NCI-H1694 treated with DMSO at 0.1 percent for 48 hours (cell line): ENCODE measurements at regions not wholly inside any gene's neighbourhood (a gene's known extent, or its start where the extent isn't known, plus 50 kb on each side); places are given as distances from the start of the nearest gene placed in this dataset.
A peak's percentile ranks its signal among the peaks of the same experiment; 100 is the strongest.

Experiments used
- DNase-seq: peaks from one replicate; lab custom pipeline; 2025; lab: John Stamatoyannopoulos, UW

DNA sequence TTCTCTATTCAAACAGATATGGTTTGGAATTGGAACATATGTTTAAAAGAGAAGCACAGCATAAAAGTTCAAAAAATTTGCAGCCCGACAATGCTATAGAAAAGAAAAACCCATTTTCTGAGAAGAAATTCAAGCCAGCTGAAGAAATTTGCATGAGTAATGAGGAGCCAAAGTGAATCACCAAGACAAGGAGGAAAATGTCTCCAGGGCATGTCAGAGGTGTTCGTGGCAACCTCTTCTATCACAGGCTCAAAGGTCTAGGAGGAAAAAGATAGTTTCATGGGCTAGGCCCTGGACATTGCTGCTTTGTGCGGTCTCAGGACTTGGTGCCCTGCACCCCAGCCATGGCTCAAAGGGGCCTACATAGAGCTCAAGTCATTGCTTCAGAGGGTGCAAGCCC is 134.8 kb upstream of the ADAMTS16 start:
- no peak for DNase-seq

DNA sequence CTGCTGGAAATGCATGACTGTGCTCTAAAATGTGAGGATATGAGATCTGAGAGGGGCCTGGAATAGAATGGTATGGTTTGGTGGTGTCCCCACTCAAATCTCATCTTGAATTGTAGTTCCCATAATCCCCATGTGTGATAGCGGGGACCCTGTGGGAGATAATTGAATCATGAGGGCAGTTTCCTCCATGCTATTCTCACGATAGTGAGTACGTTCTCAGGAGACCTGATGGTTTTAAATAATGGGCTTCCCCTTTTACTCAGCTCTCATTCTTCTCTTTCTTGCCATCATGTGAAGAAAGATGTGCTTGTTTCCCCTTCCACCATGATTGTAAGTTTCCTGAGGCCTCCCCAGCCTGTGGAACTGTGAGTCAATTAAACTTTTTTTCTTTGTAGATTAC is 133.6 kb upstream of the ADAMTS16 start:
- DNase-seq, result no peak

DNA sequence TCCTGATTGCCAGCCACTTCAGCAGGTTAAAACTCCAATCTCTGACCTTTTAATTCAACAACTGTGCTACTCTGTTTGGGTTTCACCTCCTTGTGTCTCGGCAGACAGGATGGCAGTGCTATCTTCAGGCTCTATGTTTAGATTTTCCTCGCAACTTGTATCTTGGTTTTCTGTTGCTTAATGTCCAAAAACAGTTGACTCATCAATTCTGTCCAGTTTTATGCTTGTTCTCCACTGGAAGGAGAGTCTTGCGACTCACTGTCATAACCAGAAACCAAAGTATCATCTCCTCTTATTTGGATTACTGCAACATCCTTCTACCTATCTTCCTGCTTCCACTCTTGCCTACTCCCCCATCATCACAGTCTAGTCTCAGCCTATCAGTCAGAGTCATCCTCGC is 130.9 kb upstream of the ADAMTS16 start:
- DNase-seq, result no peak

DNA sequence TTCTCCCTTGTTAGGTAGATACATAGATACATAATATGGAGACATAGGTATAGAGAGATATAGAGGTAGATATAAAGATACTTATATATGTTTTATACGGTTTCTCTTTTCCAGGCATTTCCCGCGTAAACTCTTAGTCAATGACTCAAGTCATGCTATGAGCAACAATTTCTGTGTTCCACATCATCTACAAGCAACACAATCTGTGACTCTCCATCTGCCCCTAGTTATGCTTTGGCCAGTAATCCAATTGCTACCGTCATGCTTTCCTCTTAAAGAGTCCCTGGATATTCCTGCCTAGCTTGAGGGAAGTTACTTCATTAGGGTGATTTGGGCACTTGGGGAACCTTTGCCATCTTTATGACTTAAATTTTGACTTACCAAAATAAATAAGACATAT is 129.0 kb upstream of the ADAMTS16 start:
- no peak for DNase-seq

DNA sequence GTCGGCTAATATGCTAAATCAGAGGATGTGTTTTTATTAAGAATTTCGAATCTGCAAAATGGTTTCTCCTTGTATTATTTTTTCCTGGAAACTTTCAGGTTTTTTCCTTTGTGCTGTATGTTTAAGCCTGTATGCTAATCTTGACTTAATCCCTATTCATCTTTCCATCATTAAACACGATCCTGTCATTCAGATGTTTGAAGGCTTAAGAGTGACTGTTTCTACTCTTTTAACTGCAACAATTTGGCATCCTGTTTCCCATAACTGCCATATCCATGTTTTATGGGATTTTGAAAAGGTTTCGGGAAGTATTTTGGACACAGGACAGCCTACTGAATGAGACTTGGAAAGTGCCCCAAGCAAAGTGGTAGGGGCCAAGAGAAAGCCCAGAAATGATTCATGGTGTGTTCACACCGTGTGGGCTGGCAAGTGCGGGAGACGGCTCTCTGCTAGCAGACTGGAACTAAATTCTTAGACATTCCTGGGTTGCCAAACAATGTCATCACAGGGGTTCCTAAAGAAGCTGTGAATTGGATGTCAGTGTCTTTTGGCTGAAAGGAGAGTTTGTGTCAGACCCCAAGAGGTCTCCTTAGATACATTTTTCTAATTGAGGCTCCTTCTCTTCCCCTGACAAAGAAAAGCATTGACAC is 125.4 kb upstream of the ADAMTS16 start:
- DNase-seq, result no peak

DNA sequence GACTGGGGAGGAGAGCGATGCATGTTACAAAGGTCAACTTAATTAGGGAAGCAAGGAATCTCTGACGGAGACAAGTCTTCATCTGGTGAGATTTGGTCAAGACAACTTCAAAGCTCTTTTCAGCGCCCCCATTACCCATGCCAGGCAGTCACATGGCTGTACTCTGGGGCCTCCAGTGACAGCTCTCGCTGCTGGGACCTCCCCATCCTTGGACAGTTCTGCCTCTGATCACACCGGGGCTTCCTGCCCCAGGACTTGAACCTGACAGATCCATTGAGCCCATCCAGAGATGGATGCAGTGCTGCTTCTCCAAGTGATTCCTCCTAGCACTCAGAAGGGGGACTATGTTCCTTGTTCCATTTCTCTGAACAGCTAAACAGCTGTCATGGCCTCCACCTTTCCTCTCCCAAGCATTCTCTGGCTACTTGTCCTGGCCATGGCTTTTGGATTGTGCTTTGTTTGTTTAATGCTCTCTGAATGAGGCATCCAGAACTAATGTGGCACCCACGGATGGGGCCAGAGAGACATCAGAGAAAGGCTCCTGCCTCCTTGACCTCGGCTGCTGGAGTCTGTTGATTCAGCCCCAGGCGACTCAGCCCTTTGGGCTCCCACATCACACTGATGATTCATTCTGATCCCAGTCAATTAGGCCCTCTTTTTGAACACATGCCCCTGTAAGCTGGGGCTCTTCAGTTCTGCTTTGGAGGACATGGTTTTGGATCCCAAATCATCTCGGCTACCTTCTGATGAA is 122.1 kb upstream of the ADAMTS16 start:
- DNase-seq, result no peak

DNA sequence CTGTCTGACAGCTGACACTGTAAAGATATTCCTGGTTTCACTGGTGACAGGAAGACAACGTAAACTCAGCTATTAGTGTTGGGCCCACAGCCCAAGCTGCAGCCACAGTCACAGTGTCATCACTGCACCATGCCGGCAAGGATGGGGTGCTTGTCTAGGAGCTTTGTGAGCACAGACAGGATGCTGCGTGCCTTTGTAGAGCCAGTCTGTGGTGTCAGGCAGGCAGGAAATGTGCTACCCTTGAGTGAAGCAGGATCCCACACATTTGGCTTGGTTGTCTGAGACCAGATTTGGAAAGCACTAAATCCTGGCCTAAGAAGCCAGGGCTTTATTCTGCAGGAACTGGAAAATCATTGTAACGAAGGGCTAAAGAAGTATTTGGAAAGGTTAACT is 121.6 kb upstream of the ADAMTS16 start:
- DNase-seq, result no peak

DNA sequence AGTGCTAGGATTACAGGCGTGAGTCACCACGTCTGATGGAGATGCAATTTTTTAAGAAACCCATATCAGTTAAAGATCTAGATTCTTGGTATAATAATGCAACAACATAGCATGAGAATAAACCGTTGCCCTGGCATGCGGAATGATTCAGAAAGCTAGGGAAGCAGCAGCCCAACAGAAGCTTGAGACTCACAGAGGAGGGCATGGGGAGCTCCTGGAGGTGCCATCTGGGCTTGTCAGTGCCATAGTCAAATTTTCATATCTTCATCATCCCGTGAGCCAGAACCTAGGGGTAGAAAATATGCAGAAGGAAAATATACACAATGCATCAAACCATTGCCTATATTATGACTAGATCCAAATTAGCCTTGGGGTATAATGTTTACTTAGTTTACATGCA is 118.7 kb upstream of the ADAMTS16 start:
- DNase-seq, result no peak

DNA sequence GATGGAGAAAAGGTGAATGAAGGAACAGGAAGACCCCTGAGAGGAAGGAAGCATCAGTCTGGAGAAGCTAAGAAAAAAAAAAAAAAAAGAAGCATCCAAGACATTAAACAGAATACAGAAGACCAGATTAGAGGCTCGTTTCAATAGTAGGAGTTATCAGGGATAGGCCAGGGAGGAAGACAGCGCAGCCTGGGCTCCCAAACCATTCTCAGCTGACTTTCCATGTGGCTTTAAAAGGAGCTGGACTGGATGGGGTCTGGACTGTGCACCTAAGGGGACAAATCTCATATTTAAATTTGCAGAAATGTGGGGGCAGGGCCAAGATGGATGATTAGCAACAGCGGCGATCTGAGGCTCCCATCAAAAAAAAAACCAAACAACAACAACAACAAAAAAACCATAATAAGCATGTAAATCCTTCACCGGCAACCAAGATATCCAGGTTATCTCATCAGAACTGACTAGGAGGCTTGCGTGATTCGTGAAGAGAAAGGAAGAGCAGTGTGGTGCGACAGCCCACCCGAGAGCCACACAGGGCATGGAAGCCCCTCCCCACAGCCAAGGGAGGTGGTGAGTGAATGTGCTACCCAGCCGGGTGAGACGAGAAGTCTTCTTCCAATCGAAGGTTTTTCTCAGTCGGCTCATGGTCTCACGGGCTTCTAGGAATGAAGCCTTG is 114.9 kb upstream of the ADAMTS16 start:
- DNase-seq, result no peak

DNA sequence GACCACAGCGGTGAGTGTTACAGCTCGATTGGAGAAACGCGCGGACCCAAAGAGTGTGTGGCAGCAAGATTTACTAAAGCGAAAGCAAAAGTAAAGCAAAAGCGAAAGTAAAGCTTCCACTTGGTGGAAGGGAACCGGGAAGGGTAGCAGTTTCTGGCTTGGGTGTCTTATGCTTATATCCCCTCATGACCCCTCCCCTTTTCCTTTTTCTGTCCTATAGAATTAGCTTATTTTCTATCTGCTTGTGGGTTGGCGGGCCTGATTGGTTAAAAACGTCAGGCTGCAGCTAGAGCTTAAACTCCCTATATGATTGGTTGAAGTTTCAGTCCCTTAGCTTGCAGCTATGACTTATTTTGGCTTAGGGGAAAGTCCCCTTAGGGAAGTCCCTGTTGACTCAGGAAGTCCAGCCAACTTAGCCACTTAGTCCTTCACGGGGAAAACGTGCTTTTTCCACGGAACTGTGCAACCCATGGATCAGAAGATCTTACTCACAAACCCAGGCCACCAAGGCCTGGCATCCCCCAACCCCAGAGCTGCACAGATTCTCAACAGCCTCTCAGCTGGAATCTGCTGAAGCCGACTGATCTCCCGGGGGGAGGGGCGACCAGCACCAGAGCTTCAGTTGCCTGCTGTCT is 114.2 kb upstream of the ADAMTS16 start:
- DNase-seq, result peak; percentile 5

DNA sequence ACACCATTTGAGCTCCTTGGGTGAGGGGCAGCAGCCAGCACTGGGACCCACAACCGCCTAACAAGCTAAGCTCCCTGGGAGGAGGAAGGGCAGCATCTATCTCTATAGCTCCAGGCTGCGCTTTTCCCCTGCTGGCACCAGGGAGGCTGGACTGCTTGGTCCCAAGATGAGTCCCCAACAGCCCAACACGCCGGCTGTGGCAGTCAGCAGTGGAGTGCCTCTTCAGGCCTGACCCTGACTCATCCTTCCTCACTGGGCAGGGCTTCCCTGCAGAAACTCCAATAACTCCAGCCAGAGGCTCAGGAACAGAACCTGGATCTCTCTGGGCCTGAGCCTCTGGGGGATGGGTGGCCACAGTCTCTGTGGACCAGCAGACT is 113.7 kb upstream of the ADAMTS16 start:
- DNase-seq, result no peak

DNA sequence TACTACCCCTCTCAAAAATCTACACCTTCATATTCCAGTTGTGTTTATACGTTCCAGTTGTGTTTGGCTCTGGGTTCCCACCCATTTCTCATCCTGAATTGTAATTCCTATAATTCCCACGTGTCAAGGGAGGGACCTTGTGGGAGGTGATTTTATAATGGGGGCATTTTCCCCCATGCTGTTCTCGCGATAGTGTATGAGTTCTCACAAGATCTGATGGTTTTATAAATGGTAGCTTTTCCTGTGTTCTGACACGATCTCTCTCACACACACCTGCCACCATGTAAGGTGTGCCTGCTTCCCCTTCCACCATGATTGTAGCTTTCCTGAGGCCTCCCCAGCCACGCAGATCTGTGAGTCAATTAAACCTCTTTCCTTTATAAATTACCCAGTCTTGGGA is 108.5 kb upstream of the ADAMTS16 start:
- DNase-seq, result no peak

DNA sequence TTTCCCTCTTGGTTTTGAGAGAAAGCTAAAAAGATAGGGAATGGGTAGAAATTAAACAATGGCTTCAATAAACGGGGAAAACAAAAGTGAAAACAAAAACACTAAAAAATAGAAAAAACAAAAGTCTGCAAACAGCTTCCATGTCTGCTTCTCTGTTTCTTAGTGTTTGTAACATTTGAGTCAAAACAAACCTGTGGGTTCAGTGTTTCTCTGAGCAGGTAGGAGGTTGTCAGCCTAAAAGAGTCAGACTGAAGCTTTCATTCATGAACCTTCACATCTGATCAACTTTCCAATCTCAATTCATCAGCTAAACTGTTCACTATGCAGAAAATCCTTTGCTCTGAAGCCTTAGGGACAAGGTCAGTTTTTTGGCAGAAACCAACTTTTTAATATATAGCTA is 102.5 kb upstream of the ADAMTS16 start:
- no peak for DNase-seq

DNA sequence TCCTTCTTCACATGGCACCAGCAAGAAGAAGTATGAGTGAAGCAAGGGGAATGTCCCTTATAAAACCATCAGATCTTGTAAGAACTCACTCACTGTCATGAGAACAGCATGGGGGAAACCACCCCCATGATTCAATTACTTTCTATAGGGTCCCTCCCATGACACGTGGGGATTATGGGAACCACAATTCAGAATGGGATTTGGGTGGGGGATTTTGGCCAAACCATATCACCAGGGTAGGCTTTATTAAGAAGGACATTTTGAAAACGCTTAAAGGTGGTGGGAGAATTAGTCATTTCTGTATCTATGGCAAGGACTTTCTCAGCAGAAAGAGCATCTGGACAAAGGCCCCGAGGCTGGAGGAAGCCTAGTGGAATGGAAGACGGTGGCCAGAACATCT is 100.2 kb upstream of the ADAMTS16 start:
- no peak for DNase-seq

DNA sequence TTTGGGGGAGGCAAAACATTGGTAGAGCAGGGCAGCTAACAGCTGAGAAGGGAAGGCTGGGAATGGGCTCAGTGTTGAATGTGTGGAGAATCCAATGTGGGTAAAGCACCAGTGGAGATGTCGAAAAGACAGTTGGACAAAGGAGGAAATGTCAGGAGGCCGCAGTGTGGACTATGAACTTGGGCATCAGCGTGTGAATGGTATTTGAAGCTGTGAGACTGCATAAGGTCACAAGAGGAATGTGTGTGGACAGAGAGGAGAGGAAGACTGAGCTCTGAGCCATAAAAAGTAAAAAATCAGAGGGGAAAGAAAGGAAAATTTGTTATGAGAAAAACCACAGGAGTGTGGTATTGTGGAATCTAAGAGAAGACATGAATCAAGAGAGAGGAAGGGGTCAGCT is 99.4 kb upstream of the ADAMTS16 start:
- no peak for DNase-seq

DNA sequence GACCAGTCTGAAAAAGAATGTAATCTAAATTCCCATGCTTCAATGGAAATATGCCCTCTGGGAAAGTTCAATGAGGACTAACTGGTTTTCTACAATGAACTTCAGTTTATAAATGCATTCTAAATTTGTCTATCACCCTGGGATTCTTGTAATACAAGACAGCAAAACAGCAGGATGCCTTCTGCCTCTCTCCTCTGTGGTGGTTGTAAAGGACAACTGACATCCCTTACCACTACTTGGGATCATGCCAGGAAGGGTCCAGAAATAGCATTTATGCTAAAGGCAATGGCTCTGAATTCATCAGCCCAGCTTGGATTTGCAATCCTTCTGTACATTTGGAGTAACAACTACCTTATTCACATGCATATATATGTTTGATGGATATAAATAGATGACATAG is 97.3 kb upstream of the ADAMTS16 start:
- no peak for DNase-seq

DNA sequence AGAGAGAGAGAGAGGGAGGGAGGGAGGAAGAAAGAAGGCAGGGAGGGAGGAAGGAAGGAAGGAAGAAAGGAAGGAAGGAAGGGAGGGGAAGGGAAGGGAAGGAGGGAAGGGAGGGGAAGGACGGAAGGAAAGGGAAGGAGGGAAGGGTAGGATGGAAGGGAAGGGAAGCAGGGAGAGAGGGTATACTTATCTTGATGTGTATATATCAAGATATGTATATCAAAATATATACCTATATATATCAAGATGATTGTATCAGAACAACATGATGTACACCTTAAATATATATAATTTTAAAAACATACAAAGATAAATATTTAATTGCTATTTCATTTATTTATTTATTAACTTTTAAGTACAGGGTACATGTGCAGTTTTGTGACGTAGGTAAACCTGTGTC is 96.8 kb upstream of the ADAMTS16 start:
- no peak for DNase-seq

DNA sequence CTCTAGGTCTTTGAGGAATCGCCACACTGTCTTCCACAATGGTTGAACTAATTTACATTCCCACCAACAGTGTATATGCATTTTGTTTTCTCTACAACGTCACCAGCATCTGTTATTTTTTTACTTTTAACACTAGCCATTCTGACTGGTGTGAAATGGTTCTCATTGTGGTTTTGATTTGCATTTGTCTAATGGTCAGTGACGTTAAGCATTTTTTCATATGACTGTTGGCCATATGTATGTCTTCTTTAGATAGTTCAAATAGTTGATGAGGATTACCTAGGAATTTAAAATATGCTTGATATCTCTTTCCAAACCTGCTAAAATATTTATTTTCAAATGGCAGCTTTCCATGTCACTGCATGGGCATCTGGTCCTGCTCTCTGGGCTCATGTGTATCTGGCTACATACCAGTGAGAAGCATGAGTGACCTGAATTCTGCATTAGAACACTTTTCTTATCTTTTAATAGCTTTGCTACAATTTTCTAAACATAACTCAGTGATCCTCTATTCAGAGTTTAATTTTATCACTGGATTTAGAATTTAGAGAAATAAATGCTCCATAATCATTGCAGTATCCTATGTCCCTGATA is 95.8 kb upstream of the ADAMTS16 start:
- no peak for DNase-seq

DNA sequence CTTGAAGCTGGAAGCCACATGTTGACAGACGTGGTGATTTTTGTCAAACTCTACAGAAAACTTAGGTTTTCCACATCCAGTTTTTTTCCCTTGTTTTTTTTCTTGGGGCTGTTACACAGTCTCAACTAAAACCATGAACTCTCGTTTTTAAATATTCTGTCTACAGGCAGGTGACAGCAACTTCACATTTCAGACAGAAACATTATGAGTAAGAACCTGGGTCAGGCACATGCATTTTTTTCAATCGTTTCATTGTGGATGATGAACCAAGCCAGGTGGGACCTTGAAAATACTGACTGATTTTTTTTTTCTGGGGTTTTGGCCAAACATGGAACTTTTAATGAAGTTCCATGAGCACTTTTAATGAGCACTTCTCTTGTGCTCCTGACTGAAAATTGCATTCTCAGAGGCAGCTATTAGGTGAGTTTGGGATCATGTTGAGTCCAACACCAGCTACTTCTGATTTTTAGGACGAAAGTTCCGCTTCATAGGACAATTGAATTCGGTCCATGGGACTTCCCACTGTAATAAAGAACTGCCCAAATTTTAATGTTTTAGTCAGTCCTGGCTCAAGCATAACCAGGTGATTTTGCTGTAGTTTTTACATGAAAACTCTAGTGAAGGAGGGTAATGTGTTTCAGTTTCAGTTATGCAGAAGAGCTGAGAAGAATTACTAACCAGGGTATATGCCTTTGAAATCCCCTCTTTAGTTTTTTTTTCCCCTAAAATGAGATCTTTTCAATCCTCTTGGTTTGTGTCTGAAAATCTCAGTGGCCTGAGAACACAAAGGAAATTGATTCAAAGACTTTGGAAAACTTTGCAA is 93.2 kb upstream of the ADAMTS16 start:
- DNase-seq, result no peak

DNA sequence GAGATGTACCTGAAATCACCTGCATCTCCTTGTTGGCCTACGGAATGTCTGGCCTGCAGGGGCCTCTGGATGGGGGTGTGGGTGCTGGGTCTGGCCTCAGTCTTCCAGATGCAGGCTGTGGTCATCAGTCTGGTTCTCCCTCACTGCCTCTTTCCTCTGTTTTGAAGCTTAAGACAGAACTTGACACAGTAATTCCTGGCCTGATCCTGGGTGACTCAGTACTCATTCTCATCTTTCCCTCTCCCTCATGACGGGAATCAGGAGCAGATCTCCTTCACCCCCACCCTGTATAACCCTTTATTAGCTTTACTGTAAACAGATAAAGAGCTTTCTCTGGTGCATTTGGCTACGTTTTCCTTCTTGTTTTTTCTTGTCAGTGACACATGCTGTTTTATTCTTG is 89.3 kb upstream of the ADAMTS16 start:
- DNase-seq, result no peak

DNA sequence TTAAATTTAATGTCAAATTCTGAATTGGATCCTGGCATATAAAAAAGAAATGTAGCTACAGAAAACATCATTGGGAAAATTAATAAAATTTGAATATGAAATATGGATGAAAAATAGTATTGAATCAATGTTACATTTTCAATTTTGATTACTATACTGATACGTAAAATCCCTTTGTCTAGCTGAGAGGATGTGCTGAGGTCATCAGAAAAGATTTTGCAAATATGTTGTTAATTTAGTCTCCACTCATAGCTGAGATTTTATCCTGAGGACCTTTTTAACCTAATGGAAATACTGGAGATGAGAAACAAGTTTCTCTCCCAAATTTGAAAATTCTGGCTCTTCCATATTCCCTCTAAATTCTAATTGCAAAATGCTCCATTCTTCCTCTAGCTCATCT is 84.4 kb upstream of the ADAMTS16 start:
- DNase-seq, result no peak

DNA sequence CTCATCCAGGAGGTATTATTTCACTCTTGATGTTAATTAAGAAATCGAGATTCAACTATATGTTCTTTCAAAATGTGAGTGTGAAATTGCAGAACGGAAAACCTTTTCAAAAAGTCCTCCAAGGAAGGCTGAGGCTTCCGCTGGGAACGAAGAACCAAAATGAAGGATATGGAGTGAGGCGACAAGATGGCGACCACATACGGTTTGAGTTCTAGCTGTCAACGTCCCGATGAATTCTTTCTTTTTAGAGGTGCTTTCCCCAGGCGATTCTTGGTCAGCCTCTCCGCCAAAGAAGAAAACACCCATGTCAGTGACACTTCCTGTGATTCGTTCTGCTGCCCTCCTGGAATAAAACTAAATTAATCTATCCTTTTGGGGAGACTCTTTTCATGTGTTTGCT is 78.3 kb upstream of the ADAMTS16 start:
- DNase-seq, result no peak
